Activated CD8-positive, alpha-beta memory T cell treated with anti-CD3 and anti-CD28 coated beads, Interleukin-2, amount 10 ng/mL, durations not matched to agents 7 days and 5 days (primary cell): ENCODE measurements at regions not wholly inside any gene's neighbourhood (a gene's known extent, or its start where the extent isn't known, plus 50 kb on each side); places are given as distances from the start of the nearest gene placed in this dataset.

Experiments used
- ATAC-seq: fragments of 150-1000 bp; cut with Tn5 transposase; one replicate; pipeline ENCODE4 v1.10.0; 2021; ENCODE audit warnings: moderate library complexity
- CTCF ChIA-PET: fragments of 350-600 bp; sonication (Branson Sonifier 250); formaldehyde crosslinking; loops from one replicate; lab custom pipeline; 2021; ENCODE audit warnings: antibody characterized with exemption; lab: Charles Lee
- DNase-seq: peaks from one replicate; pipeline ENCODE4 v3.0.0-alpha.2; 2020
- H3K27ac Mint-ChIP-seq: one replicate; pipeline ENCODE4 v1.8.0; 2021; ENCODE audit warnings: mild to moderate bottlenecking, mixed read lengths
- H3K27me3 Mint-ChIP-seq: one replicate; pipeline ENCODE4 v1.8.0; 2021; ENCODE audit warnings: mixed read lengths
- H3K36me3 Mint-ChIP-seq: one replicate; pipeline ENCODE4 v1.8.0; 2021; ENCODE audit warnings: mild to moderate bottlenecking, mixed read lengths
- H3K4me1 Mint-ChIP-seq: one replicate; pipeline ENCODE4 v1.8.0; 2021; ENCODE audit warnings: mixed read lengths
- H3K4me3 Mint-ChIP-seq: one replicate; pipeline ENCODE4 v1.8.0; 2021; ENCODE audit warnings: mild to moderate bottlenecking, moderate library complexity, mixed read lengths
- H3K9me3 Mint-ChIP-seq: one replicate; pipeline ENCODE4 v1.8.0; 2022; ENCODE audit warnings: low read depth, mixed read lengths

DNA sequence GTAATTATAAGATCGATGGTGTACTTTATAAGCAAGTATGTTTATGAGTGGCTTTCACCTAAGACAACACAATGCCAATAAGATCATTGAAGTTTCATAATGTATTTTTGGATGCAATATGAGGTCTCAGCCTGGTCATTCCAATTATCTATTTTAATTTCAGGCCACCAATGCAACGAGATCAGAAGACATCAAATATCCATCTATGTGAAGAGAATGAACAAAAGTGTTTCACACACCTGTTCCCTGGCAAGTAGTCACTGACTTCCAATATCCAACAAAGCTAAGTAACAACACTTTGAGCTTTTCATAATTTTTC, 53.6 kb upstream of the TMCO5A start:
- Mint-ChIP-seq H3K4me3 (no peak overlapping the region), H3K9me3 (no peaks in the 10 kb centered on the region), H3K36me3 (no peaks in the 10 kb centered on the region), H3K4me1 (no peaks in the 10 kb centered on the region), H3K27ac (no peak overlapping the region), H3K27me3 (peaks cover 8% of the 10 kb centered on the region)
- ATAC-seq, result no peak
- no peak for DNase-seq
- CTCF ChIA-PET, result interaction anchor here (1.0 to 1.4 kb wide), 2 partner anchors 9 to 10 kb away, joined by 3 read pairs; no protein-coding TSS in a partner anchor

- H3K27me3 Mint-ChIP-seq, result peaks cover 8% of the 10 kb centered on the region
- ATAC-seq (no peak), DNase-seq (no peak)
- no peak overlapping the region for H3K27ac Mint-ChIP-seq
- no peaks in the 10 kb centered on the region for H3K4me1 Mint-ChIP-seq
- H3K4me3 Mint-ChIP-seq, result no peak overlapping the region
- H3K36me3 Mint-ChIP-seq, result no peaks in the 10 kb centered on the region
- CTCF ChIA-PET, result interaction anchor here (1.0 to 1.4 kb wide), 3 partner anchors 9 to 11 kb away, joined by 3 to 6 read pairs (median 4); no protein-coding TSS in a partner anchor
- no peaks in the 10 kb centered on the region for H3K9me3 Mint-ChIP-seq
Observed at GRCh38 chr15:37881237-37882013, 53.0 kb upstream of the TMCO5A start.

DNA sequence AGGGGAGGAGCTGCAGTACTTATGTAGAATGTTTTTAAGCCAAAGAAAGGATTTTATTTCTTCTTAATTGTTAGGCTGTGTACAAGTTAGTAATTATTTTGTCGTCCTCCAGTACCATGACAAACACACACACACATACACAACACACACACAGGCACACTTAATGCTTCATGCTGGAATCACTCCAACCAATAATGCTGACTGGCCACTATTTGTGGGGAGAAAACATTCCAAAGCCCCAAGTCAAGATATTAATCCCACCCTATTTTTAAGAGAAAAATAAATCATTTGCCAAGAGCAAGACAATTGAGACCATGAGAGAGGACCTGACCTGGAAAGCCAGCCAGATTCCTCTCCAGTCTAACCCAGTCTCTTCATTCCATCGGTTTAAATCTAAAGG, 51.8 kb upstream of the TMCO5A start:
- CTCF ChIA-PET, result no interaction called here
- H3K4me3 Mint-ChIP-seq, result no peak overlapping the region
- H3K4me1 Mint-ChIP-seq, result no peaks in the 10 kb centered on the region
- peaks cover 8% of the 10 kb centered on the region for H3K27me3 Mint-ChIP-seq
- H3K36me3 Mint-ChIP-seq, result no peaks in the 10 kb centered on the region
- no peaks in the 10 kb centered on the region for H3K9me3 Mint-ChIP-seq
- DNase-seq (no peak), ATAC-seq (no peak)
- no peak overlapping the region for H3K27ac Mint-ChIP-seq
